Liver (tissue), 8 donors: ENCODE measurements at regions not wholly inside any gene's neighbourhood (a gene's known extent, or its start where the extent isn't known, plus 50 kb on each side); places are given as distances from the start of the nearest gene placed in this dataset.

Source experiments
- DNase-seq: peaks from one replicate; pipeline ENCODE4 v3.0.0-alpha.2; 2017; ENCODE audit warnings: low spot score
- H3K27ac ChIP-seq, 2 donors: one replicate each; pipeline ENCODE4 v1.7.0; 2013; ENCODE audit warnings: inconsistent platforms in 2 of 2, low read length in 2 of 2, control low read depth in 1 of 2, low read depth in 1 of 2, mild to moderate bottlenecking in 1 of 2
- H3K27me3 ChIP-seq, 4 donors: one replicate each; pipeline versions ENCODE4 v1.6.1 to v1.7.0; 2013; ENCODE audit warnings: low read length in 3 of 4, inconsistent platforms in 1 of 4, mild to moderate bottlenecking in 1 of 4, moderate library complexity in 1 of 4; ENCODE audit not compliant: control insufficient read depth in 4 of 4, insufficient read depth in 4 of 4
- H3K36me3 ChIP-seq, 4 donors: one replicate each; pipeline versions ENCODE4 v1.6.1 to v1.7.0; 2013; ENCODE audit warnings: low read length in 3 of 4, mild to moderate bottlenecking in 3 of 4, low read depth in 1 of 4, moderate library complexity in 1 of 4; ENCODE audit not compliant: control insufficient read depth in 4 of 4, insufficient read depth in 3 of 4
- H3K4me1 ChIP-seq, 4 donors: one replicate each; pipeline versions ENCODE4 v1.6.1 to v1.7.0; 2013; ENCODE audit warnings: low read length in 3 of 4, mild to moderate bottlenecking in 3 of 4, moderate library complexity in 1 of 4; ENCODE audit not compliant: control insufficient read depth in 4 of 4, insufficient read depth in 4 of 4
- H3K4me3 ChIP-seq, 3 donors: one replicate each; pipeline versions ENCODE4 v1.6.1 to v1.7.0; 2013; ENCODE audit warnings: low read length in 3 of 3, control low read depth in 1 of 3, low read depth in 1 of 3, mild to moderate bottlenecking in 1 of 3
- H3K9ac ChIP-seq, 2 donors: one replicate each; pipeline ENCODE4 v1.7.0; 2013; ENCODE audit warnings: low read length in 2 of 2, mild to moderate bottlenecking in 2 of 2, moderate library complexity in 2 of 2, control low read depth in 1 of 2, low read depth in 1 of 2
- H3K9me3 ChIP-seq, 4 donors: one replicate each; pipeline versions ENCODE4 v1.6.1 to v1.7.0; 2013; ENCODE audit warnings: low read length in 3 of 4; ENCODE audit not compliant: control insufficient read depth in 4 of 4
- EGR1 ChIP-seq, 2 donors: IDR thresholded peaks; 2 replicates each; pipeline ENCODE4 v1.6.1; 2016 to 2018; ENCODE audit warnings: antibody characterized with exemption in 2 of 2, low read depth in 2 of 2
- FOXA1 ChIP-seq: IDR thresholded peaks from 2 replicates; pipeline ENCODE4 v1.6.1; 2016; ENCODE audit warnings: antibody characterized with exemption
- FOXA2 ChIP-seq: IDR thresholded peaks from 2 replicates; pipeline ENCODE4 v1.6.1; 2016; ENCODE audit warnings: antibody characterized with exemption
- GABPA ChIP-seq, 2 donors: IDR thresholded peaks in 1 of 2; conservative IDR thresholded peaks in 1 of 2; 2 replicates each; pipeline ENCODE4 v1.6.1; 2016; ENCODE audit warnings: antibody characterized with exemption in 2 of 2, mild to moderate bottlenecking in 1 of 2, moderate library complexity in 1 of 2
- HNF4A ChIP-seq, 2 donors: conservative IDR thresholded peaks; 2 replicates each; pipeline ENCODE4 v1.6.1; 2016; ENCODE audit warnings: antibody characterized with exemption in 2 of 2, mild to moderate bottlenecking in 2 of 2
- HNF4G ChIP-seq: IDR thresholded peaks from 2 replicates; pipeline ENCODE4 v1.6.1; 2016; ENCODE audit warnings: antibody characterized with exemption
- JUND ChIP-seq, 2 donors: IDR thresholded peaks; 2 replicates each; pipeline ENCODE4 v1.6.1; 2016; ENCODE audit warnings: antibody characterized with exemption in 2 of 2
- NR2F2 ChIP-seq: IDR thresholded peaks from 2 replicates; pipeline ENCODE4 v1.6.1; 2016; ENCODE audit warnings: antibody characterized with exemption
- RAD21 ChIP-seq, 2 donors: IDR thresholded peaks; 2 replicates each; pipeline ENCODE4 v1.6.1; 2016; ENCODE audit warnings: antibody characterized with exemption in 2 of 2, mild to moderate bottlenecking in 2 of 2
- RXRA ChIP-seq, 2 donors: IDR thresholded peaks; 2 replicates each; pipeline ENCODE4 v1.6.1; 2017 to 2018; ENCODE audit warnings: antibody characterized with exemption in 2 of 2, mild to moderate bottlenecking in 1 of 2
- SP1 ChIP-seq: IDR thresholded peaks from 2 replicates; pipeline ENCODE4 v1.6.1; 2018; ENCODE audit warnings: antibody characterized with exemption, mild to moderate bottlenecking
- TAF1 ChIP-seq: conservative IDR thresholded peaks from 2 replicates; pipeline ENCODE4 v1.6.1; 2016; ENCODE audit warnings: antibody characterized with exemption, mild to moderate bottlenecking
- YY1 ChIP-seq: IDR thresholded peaks from 2 replicates; pipeline ENCODE4 v1.6.1; 2016; ENCODE audit warnings: antibody characterized with exemption, mild to moderate bottlenecking
- WGBS: extraction: QIAGEN DNeasy Blood & Tissue Kit; methylation state at CpG from one replicate; pipeline ENCODE4 v1.1.7; 2013; 5-methylcytosine and 5-hydroxymethylcytosine counted together
- TF ChIP-seq, protein P1 (sequence below): IDR thresholded peaks from 2 replicates; pipeline ENCODE4 v1.6.1; 2016; ENCODE audit warnings: antibody characterized with exemption
- TF ChIP-seq, protein P2 (sequence below): IDR thresholded peaks from 2 replicates; pipeline ENCODE4 v1.6.1; 2016; ENCODE audit warnings: antibody characterized with exemption
- TF ChIP-seq, protein P3 (sequence below): IDR thresholded peaks from 2 replicates; pipeline ENCODE4 v1.6.1; 2016; ENCODE audit warnings: antibody characterized with exemption
- TF ChIP-seq, protein P4 (sequence below): fragments of 150-350 bp; IDR thresholded peaks from 2 replicates; pipeline ENCODE4 v1.5.1; 2017; ENCODE audit warnings: improper control_type of control experiment, low read depth, low read length; ENCODE audit not compliant: missing input control
- TF ChIP-seq, protein P5 (sequence below): IDR thresholded peaks from 2 replicates; pipeline ENCODE4 v1.6.1; 2016; ENCODE audit warnings: antibody characterized with exemption, mild to moderate bottlenecking
- donor health status: healthy.
- donor health status: healthy.
- donor health status: healthy.
- donor health status: healthy.
- donor health status: healthy.

DNA sequence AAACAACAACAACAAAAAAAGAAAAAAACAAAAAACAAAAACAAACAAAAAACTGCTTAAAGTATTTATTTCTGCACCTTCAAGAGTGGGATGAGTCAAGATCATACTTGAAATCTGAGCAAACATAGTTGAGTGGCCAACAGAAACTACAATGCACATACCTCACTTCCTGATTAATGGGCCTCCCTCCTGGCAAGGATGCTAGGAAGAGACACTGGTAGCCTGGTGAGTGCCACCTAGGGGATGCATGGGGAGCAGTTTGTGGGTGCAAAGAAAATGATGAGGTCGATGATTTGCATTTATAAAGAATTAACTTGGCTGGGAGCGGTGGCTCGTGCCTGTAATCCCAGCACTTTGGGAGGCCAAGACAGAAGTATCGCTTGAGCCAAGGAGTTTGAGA is 808.1 kb downstream of the MAFB start:
- 94% methylated on average over 4 of the region's 4 CpGs for WGBS
- Histone ChIP-seq H3K4me3 (no peak overlapping the region), H3K9ac (no peak overlapping the region), H3K27ac (no peak overlapping the region), H3K9me3 (no peaks in the 10 kb centered on the region), H3K36me3 (no peaks in the 10 kb centered on the region), H3K27me3 (no peaks in the 10 kb centered on the region), H3K4me1 (peaks cover 0 to 16% (median 8%) of the 10 kb centered on the region in 4 donors)
- DNase-seq = no peak
- TF ChIP-seq GABPA (IDR thresholded peaks at IDR 0.05 in 1 of 2, conservative IDR thresholded peaks at IDR 0.05 in 1 of 2) = no peak
- TF ChIP-seq, protein P1, sequence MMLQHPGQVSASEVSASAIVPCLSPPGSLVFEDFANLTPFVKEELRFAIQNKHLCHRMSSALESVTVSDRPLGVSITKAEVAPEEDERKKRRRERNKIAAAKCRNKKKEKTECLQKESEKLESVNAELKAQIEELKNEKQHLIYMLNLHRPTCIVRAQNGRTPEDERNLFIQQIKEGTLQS = no peak
- TF ChIP-seq, protein P2, sequence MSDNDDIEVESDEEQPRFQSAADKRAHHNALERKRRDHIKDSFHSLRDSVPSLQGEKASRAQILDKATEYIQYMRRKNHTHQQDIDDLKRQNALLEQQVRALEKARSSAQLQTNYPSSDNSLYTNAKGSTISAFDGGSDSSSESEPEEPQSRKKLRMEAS = no peak
- no peak for TF ChIP-seq HNF4A (conservative IDR thresholded peaks at IDR 0.05)
- peak; percentile 46 to 75 for TF ChIP-seq RAD21 (IDR thresholded peaks at IDR 0.05)
- TF ChIP-seq JUND (IDR thresholded peaks at IDR 0.05) = no peak
- TF ChIP-seq FOXA2 = no peak
- TF ChIP-seq, protein P3, sequence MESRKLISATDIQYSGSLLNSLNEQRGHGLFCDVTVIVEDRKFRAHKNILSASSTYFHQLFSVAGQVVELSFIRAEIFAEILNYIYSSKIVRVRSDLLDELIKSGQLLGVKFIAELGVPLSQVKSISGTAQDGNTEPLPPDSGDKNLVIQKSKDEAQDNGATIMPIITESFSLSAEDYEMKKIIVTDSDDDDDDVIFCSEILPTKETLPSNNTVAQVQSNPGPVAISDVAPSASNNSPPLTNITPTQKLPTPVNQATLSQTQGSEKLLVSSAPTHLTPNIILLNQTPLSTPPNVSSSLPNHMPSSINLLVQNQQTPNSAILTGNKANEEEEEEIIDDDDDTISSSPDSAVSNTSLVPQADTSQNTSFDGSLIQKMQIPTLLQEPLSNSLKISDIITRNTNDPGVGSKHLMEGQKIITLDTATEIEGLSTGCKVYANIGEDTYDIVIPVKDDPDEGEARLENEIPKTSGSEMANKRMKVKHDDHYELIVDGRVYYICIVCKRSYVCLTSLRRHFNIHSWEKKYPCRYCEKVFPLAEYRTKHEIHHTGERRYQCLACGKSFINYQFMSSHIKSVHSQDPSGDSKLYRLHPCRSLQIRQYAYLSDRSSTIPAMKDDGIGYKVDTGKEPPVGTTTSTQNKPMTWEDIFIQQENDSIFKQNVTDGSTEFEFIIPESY = no peak
- TF ChIP-seq NR2F2 = no peak
- TF ChIP-seq, protein P4, sequence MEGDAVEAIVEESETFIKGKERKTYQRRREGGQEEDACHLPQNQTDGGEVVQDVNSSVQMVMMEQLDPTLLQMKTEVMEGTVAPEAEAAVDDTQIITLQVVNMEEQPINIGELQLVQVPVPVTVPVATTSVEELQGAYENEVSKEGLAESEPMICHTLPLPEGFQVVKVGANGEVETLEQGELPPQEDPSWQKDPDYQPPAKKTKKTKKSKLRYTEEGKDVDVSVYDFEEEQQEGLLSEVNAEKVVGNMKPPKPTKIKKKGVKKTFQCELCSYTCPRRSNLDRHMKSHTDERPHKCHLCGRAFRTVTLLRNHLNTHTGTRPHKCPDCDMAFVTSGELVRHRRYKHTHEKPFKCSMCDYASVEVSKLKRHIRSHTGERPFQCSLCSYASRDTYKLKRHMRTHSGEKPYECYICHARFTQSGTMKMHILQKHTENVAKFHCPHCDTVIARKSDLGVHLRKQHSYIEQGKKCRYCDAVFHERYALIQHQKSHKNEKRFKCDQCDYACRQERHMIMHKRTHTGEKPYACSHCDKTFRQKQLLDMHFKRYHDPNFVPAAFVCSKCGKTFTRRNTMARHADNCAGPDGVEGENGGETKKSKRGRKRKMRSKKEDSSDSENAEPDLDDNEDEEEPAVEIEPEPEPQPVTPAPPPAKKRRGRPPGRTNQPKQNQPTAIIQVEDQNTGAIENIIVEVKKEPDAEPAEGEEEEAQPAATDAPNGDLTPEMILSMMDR = peak; percentile 22

DNA sequence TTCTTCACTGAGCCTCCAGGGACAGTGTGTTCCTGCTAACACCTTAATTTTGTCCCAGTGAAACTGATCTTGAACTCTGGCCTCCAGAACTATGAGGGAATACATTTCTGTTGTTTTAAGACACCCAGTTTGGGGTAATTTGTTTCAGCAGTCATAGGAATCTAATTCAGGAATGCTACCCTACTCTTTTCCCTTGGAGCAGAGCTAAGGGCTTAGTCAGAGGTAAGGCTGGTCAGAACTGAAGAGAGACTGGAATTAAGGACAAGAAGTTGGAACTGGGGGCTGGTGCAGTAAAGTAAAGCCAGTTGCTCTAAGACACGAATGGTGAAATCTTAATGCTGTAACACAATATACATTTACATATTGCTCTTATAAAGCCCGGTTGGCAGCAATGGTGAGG is 809.7 kb downstream of the MAFB start:
- Histone ChIP-seq H3K4me3 (no peak overlapping the region), H3K27ac (no peak overlapping the region), H3K4me1 (peaks cover 0 to 21% (median 13%) of the 10 kb centered on the region in 4 donors), H3K36me3 (no peaks in the 10 kb centered on the region), H3K27me3 (no peaks in the 10 kb centered on the region), H3K9me3 (no peaks in the 10 kb centered on the region), H3K9ac (no peak overlapping the region)
- 88% methylated on average over 2 of the region's 2 CpGs for WGBS
- no peak for DNase-seq
- TF ChIP-seq TAF1 (no peak), SP1 (no peak), HNF4G (no peak), JUND (IDR thresholded peaks at IDR 0.05) (no peak), RAD21 (IDR thresholded peaks at IDR 0.05) (no peak), RXRA (IDR thresholded peaks at IDR 0.05) (no peak), GABPA (IDR thresholded peaks at IDR 0.05 in 1 of 2, conservative IDR thresholded peaks at IDR 0.05 in 1 of 2) (no peak), FOXA1 (no peak), EGR1 (IDR thresholded peaks at IDR 0.05; ENCODE audit: low read depth in 2 of 2) (no peak), FOXA2 (no peak), YY1 (no peak), NR2F2 (no peak), HNF4A (conservative IDR thresholded peaks at IDR 0.05) (no peak)
- TF ChIP-seq, protein P3 = no peak
- TF ChIP-seq, protein P5, sequence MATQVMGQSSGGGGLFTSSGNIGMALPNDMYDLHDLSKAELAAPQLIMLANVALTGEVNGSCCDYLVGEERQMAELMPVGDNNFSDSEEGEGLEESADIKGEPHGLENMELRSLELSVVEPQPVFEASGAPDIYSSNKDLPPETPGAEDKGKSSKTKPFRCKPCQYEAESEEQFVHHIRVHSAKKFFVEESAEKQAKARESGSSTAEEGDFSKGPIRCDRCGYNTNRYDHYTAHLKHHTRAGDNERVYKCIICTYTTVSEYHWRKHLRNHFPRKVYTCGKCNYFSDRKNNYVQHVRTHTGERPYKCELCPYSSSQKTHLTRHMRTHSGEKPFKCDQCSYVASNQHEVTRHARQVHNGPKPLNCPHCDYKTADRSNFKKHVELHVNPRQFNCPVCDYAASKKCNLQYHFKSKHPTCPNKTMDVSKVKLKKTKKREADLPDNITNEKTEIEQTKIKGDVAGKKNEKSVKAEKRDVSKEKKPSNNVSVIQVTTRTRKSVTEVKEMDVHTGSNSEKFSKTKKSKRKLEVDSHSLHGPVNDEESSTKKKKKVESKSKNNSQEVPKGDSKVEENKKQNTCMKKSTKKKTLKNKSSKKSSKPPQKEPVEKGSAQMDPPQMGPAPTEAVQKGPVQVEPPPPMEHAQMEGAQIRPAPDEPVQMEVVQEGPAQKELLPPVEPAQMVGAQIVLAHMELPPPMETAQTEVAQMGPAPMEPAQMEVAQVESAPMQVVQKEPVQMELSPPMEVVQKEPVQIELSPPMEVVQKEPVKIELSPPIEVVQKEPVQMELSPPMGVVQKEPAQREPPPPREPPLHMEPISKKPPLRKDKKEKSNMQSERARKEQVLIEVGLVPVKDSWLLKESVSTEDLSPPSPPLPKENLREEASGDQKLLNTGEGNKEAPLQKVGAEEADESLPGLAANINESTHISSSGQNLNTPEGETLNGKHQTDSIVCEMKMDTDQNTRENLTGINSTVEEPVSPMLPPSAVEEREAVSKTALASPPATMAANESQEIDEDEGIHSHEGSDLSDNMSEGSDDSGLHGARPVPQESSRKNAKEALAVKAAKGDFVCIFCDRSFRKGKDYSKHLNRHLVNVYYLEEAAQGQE = no peak
- TF ChIP-seq, protein P2 = no peak
- TF ChIP-seq, protein P1 = no peak
- TF ChIP-seq, protein P4 = no peak
